ENCODE measurements at regions not wholly inside any gene's neighbourhood (a gene's known extent, or its start where the extent isn't known, plus 50 kb on each side); places are given as distances from the start of the nearest gene placed in this dataset.

DNA sequence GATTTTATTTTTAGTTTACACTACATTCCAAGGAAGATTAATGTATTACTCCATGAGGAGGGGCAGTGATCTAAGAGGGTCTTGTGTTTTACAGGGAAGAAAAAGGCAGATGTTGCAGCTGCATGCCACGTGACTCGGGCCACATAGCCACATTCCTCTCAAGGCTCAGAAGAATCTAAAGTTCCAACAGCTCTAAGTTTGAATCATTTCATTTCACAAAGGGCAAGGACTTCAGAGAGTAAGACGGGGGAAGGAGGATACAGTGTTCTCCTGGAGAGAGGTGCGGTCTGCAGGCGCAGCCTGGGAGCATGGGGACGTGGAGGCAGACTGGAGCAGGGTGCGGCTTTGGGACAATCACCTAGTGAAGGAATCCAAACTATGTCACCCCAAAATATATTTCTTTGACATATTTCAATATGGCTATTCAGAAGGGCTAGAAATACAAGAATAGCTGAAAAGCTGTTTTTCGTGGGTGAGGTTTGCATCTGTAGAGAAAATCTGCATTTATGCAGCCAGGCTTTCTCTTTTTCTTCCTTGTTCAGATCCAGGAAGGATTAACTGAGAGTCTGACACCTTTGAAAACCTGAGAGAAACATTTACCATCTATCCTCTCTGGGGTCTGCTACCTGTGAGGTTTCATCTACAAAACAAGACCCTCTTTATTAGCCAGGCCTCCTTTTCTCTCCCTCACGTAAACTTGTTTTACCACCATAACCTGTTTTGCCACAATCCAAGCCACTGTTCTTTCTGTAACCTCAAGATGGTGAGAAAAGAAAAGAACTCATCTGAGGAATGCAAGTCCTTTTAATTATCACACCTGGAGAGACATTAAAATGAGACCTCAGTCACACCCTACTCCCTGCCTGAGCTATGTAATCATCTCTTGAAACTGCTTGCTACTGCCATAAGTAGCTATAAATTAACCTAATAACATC, 165.1 kb upstream of the NDUFV2 start:
- ChIA-PET POLR2A (no interaction called here), CTCF (interaction anchor here (1.9 kb wide), 1 partner anchor 50 kb away, joined by 6 read pairs; no protein-coding TSS in a partner anchor)
- peaks cover 5% of the 10 kb centered on the region for H3K4me1 ChIP-seq (ENCODE audit: control insufficient read depth, insufficient read depth, low read length)
- no peak overlapping the region for H3K27ac ChIP-seq (ENCODE audit: extremely low read depth, low read depth, low read length)
- H3K36me3 ChIP-seq (ENCODE audit: control insufficient read depth in 2 of 2, insufficient read depth in 1 of 2, low read length in 2 of 2) = no peaks in the 10 kb centered on the region
- no peaks in the 10 kb centered on the region for H3K9me3 ChIP-seq (ENCODE audit: control insufficient read depth, insufficient read depth, low read depth, low read length)
- H3K4me3 ChIP-seq (ENCODE audit: low read depth, low read length) = no peak overlapping the region
- TF ChIP-seq ZNF24 (tag by site-specific recombination; IDR thresholded peaks at IDR 0.05) = no peak
- TF ChIP-seq SCRT2 (tag by site-specific recombination; IDR thresholded peaks at IDR 0.05) = no peak
- no peak for TF ChIP-seq ZNF510 (tag by site-specific recombination; IDR thresholded peaks at IDR 0.05; ENCODE audit: insufficient replicate concordance)
- no peak for TF ChIP-seq ZNF175 (tag by site-specific recombination; IDR thresholded peaks at IDR 0.05)
- TF ChIP-seq, protein P1, sequence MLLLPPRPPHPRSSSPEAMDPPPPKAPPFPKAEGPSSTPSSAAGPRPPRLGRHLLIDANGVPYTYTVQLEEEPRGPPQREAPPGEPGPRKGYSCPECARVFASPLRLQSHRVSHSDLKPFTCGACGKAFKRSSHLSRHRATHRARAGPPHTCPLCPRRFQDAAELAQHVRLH (tag by site-specific recombination; IDR thresholded peaks at IDR 0.05) = no peak
- TF ChIP-seq ZNF423 (tag by site-specific recombination; IDR thresholded peaks at IDR 0.05) = no peak
- no peak for TF ChIP-seq ZNF670 (tag by site-specific recombination; IDR thresholded peaks at IDR 0.05; ENCODE audit: low read depth)

DNA sequence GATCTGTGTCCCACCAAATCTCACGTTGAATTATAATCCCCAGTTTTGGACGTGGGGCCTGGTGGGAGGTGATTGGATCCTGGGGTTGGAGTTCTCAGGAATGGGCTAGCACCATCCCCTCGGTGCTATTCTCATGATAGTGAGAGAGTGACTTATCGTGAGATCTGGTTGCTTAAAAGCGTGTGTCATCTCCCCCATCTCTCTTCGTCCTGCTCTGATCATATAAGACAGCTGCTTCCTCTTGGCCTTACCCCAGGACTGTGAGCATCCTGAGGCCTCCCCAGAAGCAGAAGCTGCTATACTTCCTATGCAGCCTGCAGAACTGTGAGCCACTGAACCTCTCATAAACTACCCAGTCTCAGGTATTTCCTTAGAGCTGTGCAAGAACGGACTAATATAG, 163.7 kb upstream of the NDUFV2 start:
- Histone ChIP-seq H3K9me3 (ENCODE audit: control insufficient read depth, insufficient read depth, low read depth, low read length) (no peaks in the 10 kb centered on the region), H3K4me1 (ENCODE audit: control insufficient read depth, insufficient read depth, low read length) (peaks cover 4% of the 10 kb centered on the region), H3K4me3 (ENCODE audit: low read depth, low read length) (no peak overlapping the region), H3K27ac (ENCODE audit: extremely low read depth, low read depth, low read length) (no peak overlapping the region), H3K36me3 (ENCODE audit: control insufficient read depth in 2 of 2, insufficient read depth in 1 of 2, low read length in 2 of 2) (no peaks in the 10 kb centered on the region)
- CTCF ChIA-PET = interaction anchor here (0.7 to 1.9 kb wide), 2 partner anchors 49 to 87 kb away, joined by 3 to 6 read pairs; no protein-coding TSS in a partner anchor
- POLR2A ChIA-PET = no interaction called here
- no peak for TF ChIP-seq ZNF777 (tag by site-specific recombination; IDR thresholded peaks at IDR 0.05; ENCODE audit: borderline replicate concordance)

DNA sequence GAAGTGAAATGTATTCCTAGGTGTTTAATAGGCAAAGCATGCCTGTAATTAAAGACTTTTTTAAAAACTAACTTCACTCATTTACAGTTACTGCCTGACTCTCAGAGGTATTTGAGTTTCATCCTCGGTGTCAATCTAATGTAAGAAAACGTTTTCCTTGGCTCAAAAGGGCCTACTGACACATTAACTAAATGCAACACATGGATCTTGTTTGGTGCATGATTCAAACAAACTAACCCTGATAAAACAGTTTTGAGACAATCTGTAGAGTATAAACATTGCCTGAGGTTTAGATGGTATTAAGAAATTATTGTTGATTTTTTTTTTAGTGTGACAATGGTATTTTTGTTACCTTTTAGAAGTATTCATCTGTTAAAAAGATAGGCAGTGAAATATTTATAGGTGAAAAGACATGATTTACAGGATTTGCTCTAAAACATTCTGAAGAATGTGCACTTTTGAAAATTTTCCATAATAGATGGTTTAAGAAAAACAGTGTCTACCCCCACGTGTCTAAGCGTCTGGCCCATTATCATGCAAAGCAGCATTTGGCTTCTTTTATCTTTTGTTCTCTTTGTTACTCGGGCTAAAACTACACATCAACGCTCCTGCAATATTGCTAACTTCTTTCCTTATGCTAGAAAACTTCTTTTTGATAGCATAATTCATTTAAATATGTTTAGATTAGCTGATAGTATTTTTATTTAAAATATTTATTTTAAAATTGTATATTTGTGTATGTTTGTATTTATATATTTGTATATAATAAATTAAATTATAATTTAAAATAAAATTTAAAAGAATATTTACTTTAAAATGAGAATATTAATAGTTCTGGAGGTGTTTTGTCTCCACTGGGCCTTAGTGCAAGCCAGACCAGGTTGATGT, 160.2 kb upstream of the NDUFV2 start:
- H3K36me3 ChIP-seq (ENCODE audit: control insufficient read depth in 2 of 2, insufficient read depth in 1 of 2, low read length in 2 of 2) = no peaks in the 10 kb centered on the region
- ChIA-PET POLR2A (no interaction called here), CTCF (interaction anchor here (0.6 to 0.7 kb wide), 2 partner anchors 42 to 246 kb away, joined by 3 to 4 read pairs; no protein-coding TSS in a partner anchor)
- TF ChIP-seq ZNF777 (tag by site-specific recombination; IDR thresholded peaks at IDR 0.05; ENCODE audit: borderline replicate concordance) = no peak
- TF ChIP-seq ZNF560 (tag by site-specific recombination; IDR thresholded peaks at IDR 0.05; ENCODE audit: borderline replicate concordance) = no peak
- no peak for TF ChIP-seq IKZF3 (tag by site-specific recombination; IDR thresholded peaks at IDR 0.05)
- TF ChIP-seq RBAK (tag by site-specific recombination; IDR thresholded peaks at IDR 0.05) = no peak
- TF ChIP-seq, protein P2, sequence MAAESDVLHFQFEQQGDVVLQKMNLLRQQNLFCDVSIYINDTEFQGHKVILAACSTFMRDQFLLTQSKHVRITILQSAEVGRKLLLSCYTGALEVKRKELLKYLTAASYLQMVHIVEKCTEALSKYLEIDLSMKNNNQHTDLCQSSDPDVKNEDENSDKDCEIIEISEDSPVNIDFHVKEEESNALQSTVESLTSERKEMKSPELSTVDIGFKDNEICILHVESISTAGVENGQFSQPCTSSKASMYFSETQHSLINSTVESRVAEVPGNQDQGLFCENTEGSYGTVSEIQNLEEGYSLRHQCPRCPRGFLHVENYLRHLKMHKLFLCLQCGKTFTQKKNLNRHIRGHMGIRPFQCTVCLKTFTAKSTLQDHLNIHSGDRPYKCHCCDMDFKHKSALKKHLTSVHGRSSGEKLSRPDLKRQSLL (tag by site-specific recombination; IDR thresholded peaks at IDR 0.05) = no peak
- TF ChIP-seq, protein P3, sequence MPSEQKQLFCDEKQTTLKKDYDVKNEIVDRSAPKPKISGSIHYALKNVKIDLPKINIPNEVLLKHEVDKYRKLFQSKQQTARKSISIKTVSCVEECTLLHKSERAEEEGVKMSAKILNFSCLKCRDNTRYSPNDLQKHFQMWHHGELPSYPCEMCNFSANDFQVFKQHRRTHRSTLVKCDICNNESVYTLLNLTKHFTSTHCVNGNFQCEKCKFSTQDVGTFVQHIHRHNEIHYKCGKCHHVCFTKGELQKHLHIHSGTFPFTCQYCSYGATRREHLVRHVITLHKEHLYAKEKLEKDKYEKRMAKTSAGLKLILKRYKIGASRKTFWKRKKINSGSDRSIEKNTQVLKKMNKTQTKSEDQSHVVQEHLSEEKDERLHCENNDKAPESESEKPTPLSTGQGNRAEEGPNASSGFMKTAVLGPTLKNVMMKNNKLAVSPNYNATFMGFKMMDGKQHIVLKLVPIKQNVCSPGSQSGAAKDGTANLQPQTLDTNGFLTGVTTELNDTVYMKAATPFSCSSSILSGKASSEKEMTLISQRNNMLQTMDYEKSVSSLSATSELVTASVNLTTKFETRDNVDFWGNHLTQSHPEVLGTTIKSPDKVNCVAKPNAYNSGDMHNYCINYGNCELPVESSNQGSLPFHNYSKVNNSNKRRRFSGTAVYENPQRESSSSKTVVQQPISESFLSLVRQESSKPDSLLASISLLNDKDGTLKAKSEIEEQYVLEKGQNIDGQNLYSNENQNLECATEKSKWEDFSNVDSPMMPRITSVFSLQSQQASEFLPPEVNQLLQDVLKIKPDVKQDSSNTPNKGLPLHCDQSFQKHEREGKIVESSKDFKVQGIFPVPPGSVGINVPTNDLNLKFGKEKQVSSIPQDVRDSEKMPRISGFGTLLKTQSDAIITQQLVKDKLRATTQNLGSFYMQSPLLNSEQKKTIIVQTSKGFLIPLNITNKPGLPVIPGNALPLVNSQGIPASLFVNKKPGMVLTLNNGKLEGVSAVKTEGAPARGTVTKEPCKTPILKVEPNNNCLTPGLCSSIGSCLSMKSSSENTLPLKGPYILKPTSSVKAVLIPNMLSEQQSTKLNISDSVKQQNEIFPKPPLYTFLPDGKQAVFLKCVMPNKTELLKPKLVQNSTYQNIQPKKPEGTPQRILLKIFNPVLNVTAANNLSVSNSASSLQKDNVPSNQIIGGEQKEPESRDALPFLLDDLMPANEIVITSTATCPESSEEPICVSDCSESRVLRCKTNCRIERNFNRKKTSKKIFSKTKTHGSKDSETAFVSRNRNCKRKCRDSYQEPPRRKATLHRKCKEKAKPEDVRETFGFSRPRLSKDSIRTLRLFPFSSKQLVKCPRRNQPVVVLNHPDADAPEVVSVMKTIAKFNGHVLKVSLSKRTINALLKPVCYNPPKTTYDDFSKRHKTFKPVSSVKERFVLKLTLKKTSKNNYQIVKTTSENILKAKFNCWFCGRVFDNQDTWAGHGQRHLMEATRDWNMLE (tag by site-specific recombination; conservative IDR thresholded peaks at IDR 0.05; ENCODE audit: low read depth) = no peak
- TF ChIP-seq ZNF654 (tag by site-specific recombination; IDR thresholded peaks at IDR 0.05; ENCODE audit: low read depth) = no peak
- no peak for TF ChIP-seq ZNF555 (tag by site-specific recombination; conservative IDR thresholded peaks at IDR 0.05)
- TF ChIP-seq KLF7 (tag by site-specific recombination; IDR thresholded peaks at IDR 0.05; ENCODE audit: borderline replicate concordance) = no peak
- no peak for TF ChIP-seq ZNF660 (tag by site-specific recombination; IDR thresholded peaks at IDR 0.05)
- TF ChIP-seq SP7 (tag by site-specific recombination; IDR thresholded peaks at IDR 0.05) = no peak
- TF ChIP-seq REPIN1 (tag by site-specific recombination; IDR thresholded peaks at IDR 0.05; ENCODE audit: low read depth) = no peak
- TF ChIP-seq HOXD13 (CRISPR knock-in tag; IDR thresholded peaks at IDR 0.05; ENCODE audit: borderline replicate concordance) = no peak
- TF ChIP-seq, protein P4, sequence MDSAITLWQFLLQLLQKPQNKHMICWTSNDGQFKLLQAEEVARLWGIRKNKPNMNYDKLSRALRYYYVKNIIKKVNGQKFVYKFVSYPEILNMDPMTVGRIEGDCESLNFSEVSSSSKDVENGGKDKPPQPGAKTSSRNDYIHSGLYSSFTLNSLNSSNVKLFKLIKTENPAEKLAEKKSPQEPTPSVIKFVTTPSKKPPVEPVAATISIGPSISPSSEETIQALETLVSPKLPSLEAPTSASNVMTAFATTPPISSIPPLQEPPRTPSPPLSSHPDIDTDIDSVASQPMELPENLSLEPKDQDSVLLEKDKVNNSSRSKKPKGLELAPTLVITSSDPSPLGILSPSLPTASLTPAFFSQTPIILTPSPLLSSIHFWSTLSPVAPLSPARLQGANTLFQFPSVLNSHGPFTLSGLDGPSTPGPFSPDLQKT (IDR thresholded peaks at IDR 0.05; ENCODE audit: borderline replicate concordance, low read depth, low read length) = no peak

More for the DNA sequence above, 160.2 kb upstream of the NDUFV2 start:
- no peak overlapping the region for H3K27ac ChIP-seq (ENCODE audit: extremely low read depth, low read depth, low read length)
- no peaks in the 10 kb centered on the region for H3K9me3 ChIP-seq (ENCODE audit: control insufficient read depth, insufficient read depth, low read depth, low read length)
- no peak overlapping the region for H3K4me3 ChIP-seq (ENCODE audit: low read depth, low read length)
- H3K4me1 ChIP-seq (ENCODE audit: control insufficient read depth, insufficient read depth, low read length) = no peaks in the 10 kb centered on the region; the same call in 1 of the 2 replicates
